SK-N-MC (cell line): ENCODE measurements at regions not wholly inside any gene's neighbourhood (a gene's known extent, or its start where the extent isn't known, plus 50 kb on each side); places are given as distances from the start of the nearest gene placed in this dataset.

Experiments
- DNase-seq: peaks from one replicate; pipeline ENCODE4 v3.0.0-alpha.2; 2011; ENCODE audit warnings: low read depth, low spot score
- H3K27ac ChIP-seq: fragments of 200-600 bp; sonication (generic); 2 replicates; pipeline ENCODE4 v1.5.1; 2016; ENCODE audit warnings: mixed run types
- H3K36me3 ChIP-seq: fragments of 200-600 bp; sonication (generic); 2 replicates; pipeline ENCODE4 v1.6.1; 2017; ENCODE audit warnings: antibody characterized with exemption, low read length, mixed read lengths; ENCODE audit not compliant: insufficient read depth
- H3K4me3 ChIP-seq: fragments of 200-600 bp; sonication (generic); 2 replicates; pipeline ENCODE4 v1.5.1; 2016
- H3K9ac ChIP-seq: fragments of 200-600 bp; sonication (generic); 2 replicates; pipeline ENCODE4 v1.8.0; 2017; ENCODE audit warnings: mixed run types, mixed read lengths; ENCODE audit not compliant: insufficient read length
- H3K9me3 ChIP-seq: fragments of 200-600 bp; sonication (generic); 2 replicates; pipeline ENCODE4 v1.6.1; 2017; ENCODE audit warnings: low read depth, mild to moderate bottlenecking, antibody characterized with exemption, low read length, moderate library complexity, mixed read lengths
- EZH2 ChIP-seq: fragments of 200-600 bp; sonication (generic); IDR thresholded peaks from one replicate; pipeline ENCODE4 v1.6.1; 2017; ENCODE audit warnings: antibody characterized with exemption
- FOXP2 ChIP-seq: optimal IDR thresholded peaks from 2 replicates; pipeline ENCODE3; 2011; ENCODE audit warnings: mild to moderate bottlenecking, moderate library complexity; ENCODE audit not compliant: insufficient read depth; ENCODE audit errors: extremely low read length, control extremely low read depth
- POLR2AphosphoS5 ChIP-seq: IDR thresholded peaks from 2 replicates; pipeline ENCODE4 v1.6.1; 2012; ENCODE audit warnings: mild to moderate bottlenecking, low read depth, low read length, borderline replicate concordance

- H3K9ac ChIP-seq: no peak overlapping the region
- H3K36me3 ChIP-seq: no peaks in the 10 kb centered on the region
- no peaks in the 10 kb centered on the region for H3K9me3 ChIP-seq
- H3K4me3 ChIP-seq: no peak overlapping the region
- H3K27ac ChIP-seq: no peak overlapping the region
- TF ChIP-seq FOXP2 (no peak), EZH2 (no peak), POLR2AphosphoS5 (no peak)
- DNase-seq: no peak
These were observed 215.8 kb upstream of the DTNA start for GRCh38 chr18:34494359-34494696.

- no peak overlapping the region for H3K9ac ChIP-seq
- H3K36me3 ChIP-seq: no peaks in the 10 kb centered on the region
- DNase-seq: no peak
- no peaks in the 10 kb centered on the region for H3K9me3 ChIP-seq
- no peak overlapping the region for H3K4me3 ChIP-seq
- TF ChIP-seq FOXP2 (no peak), POLR2AphosphoS5 (no peak), EZH2 (no peak)
- no peak overlapping the region for H3K27ac ChIP-seq
These were observed 214.6 kb upstream of the DTNA start for GRCh38 chr18:34495506-34495905.

DNA sequence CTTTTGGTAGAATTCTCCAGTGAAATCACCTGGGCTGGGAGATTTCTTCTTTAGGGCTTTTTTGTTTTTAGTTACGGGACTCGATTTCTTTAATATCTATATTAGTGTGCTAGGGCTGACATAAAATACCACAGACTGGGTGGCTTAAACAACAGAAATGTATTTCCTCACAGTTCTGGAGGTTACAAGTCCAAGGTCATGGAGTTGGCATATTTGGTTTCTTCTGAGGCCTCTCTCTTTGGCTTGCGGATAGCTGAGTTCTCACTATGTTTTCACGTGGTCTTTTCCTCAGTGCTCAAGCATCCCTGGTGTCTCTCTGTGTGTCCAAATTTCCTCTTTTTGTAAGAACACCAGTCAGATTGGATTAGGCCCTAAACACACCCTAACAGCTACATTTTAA lies 208.5 kb upstream of the DTNA start:
- DNase-seq: no peak
- no peak for TF ChIP-seq POLR2AphosphoS5
- no peak for TF ChIP-seq FOXP2
- no peak for TF ChIP-seq EZH2
- H3K9me3 ChIP-seq: no peaks in the 10 kb centered on the region
- no peaks in the 10 kb centered on the region for H3K36me3 ChIP-seq
- H3K27ac ChIP-seq: no peak overlapping the region
- no peak overlapping the region for H3K9ac ChIP-seq
- H3K4me3 ChIP-seq: no peak overlapping the region

DNA sequence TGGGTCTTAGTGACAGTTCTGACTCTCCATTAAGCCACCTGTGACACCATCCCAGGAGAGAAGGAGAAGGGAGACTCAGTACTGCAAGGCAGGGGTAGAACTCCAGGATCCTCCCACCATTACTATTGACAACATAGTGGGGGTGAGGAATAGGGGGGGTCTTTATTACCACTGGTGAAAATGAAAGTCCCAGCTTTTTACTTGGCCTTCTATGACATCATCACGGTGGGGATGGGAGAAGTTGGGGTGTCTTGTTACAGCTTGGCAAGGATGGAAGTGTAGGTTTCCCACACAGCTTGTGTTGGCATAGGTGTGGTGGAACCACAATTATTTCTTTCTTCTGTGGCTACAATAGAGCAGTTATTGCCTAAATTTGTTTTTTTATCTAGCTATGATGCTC lies 203.9 kb upstream of the DTNA start:
- no peak for DNase-seq
- H3K9ac ChIP-seq: no peak overlapping the region
- no peaks in the 10 kb centered on the region for H3K36me3 ChIP-seq
- no peaks in the 10 kb centered on the region for H3K9me3 ChIP-seq
- H3K27ac ChIP-seq: no peak overlapping the region
- TF ChIP-seq POLR2AphosphoS5 (no peak), FOXP2 (no peak), EZH2 (no peak)
- no peak overlapping the region for H3K4me3 ChIP-seq

GRCh38 chr18:34509163-34509562 lies 200.9 kb upstream of the DTNA start:
- H3K4me3 ChIP-seq: no peak overlapping the region
- TF ChIP-seq FOXP2: no peak
- TF ChIP-seq EZH2: no peak
- TF ChIP-seq POLR2AphosphoS5: no peak

GRCh38 chr18:34509879-34510586 lies 200.1 kb upstream of the DTNA start:
- H3K4me3 ChIP-seq: no peak overlapping the region
- TF ChIP-seq EZH2: no peak
- no peak for TF ChIP-seq FOXP2
- no peak for TF ChIP-seq POLR2AphosphoS5
- DNase-seq: no peak
- no peaks in the 10 kb centered on the region for H3K36me3 ChIP-seq
- no peak overlapping the region for H3K27ac ChIP-seq
- no peak overlapping the region for H3K9ac ChIP-seq
- H3K9me3 ChIP-seq: no peaks in the 10 kb centered on the region

More at GRCh38 chr18:34509163-34509562, 200.9 kb upstream of the DTNA start:
- DNase-seq: no peak
- no peak overlapping the region for H3K9ac ChIP-seq
- no peaks in the 10 kb centered on the region for H3K9me3 ChIP-seq
- H3K36me3 ChIP-seq: no peaks in the 10 kb centered on the region
- no peak overlapping the region for H3K27ac ChIP-seq

DNA sequence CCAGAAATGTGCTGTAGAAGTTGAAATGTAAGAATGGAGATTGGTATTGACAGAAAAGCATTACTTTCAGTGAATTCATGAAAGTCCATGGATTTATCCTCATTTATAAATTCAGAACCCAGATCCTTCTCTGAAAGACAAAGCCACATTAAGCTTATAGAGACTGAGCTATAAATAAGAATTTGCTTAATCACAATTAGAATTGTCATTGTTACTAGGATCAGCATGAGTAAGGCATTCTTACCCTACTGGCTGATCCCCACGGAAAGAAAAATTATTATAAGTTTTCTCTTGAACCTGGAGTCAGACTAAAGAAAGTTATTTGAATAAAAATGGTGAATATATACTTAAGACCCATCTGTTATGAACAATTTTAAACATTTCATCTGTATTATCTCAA lies 199.2 kb upstream of the DTNA start:
- Histone ChIP-seq H3K4me3 (no peak overlapping the region), H3K9me3 (no peaks in the 10 kb centered on the region), H3K27ac (no peak overlapping the region), H3K36me3 (no peaks in the 10 kb centered on the region), H3K9ac (no peak overlapping the region)
- no peak for DNase-seq
- TF ChIP-seq FOXP2 (no peak), EZH2 (no peak)

GRCh38 chr18:34511435-34511834 lies 198.7 kb upstream of the DTNA start:
- Histone ChIP-seq H3K27ac (no peak overlapping the region), H3K4me3 (no peak overlapping the region), H3K36me3 (no peaks in the 10 kb centered on the region), H3K9me3 (no peaks in the 10 kb centered on the region), H3K9ac (no peak overlapping the region)
- TF ChIP-seq FOXP2 (no peak), POLR2AphosphoS5 (no peak), EZH2 (no peak)
- DNase-seq: no peak

DNA sequence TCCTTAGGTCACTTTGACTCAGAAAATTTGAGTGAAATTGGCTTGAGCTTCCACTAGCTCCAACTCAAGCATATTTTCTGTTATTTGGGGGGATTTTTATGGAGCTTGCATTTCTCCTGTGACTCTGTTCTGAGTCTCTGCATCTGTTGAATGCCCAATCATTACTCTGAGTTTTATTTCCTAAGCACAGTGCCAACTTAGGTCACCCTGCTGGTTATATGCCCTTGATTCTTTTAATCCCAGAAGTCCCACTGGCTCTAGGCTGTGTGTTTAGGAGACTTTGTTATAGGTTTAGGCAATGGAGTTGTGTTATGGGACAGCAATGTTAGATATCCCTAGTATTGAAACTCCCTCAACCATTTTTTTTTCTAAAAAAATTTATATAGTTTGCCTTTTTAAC lies 198.2 kb upstream of the DTNA start:
- no peak overlapping the region for H3K9ac ChIP-seq
- TF ChIP-seq FOXP2 (no peak), POLR2AphosphoS5 (no peak), EZH2 (no peak)
- no peaks in the 10 kb centered on the region for H3K36me3 ChIP-seq
- no peaks in the 10 kb centered on the region for H3K9me3 ChIP-seq
- DNase-seq: no peak
- no peak overlapping the region for H3K4me3 ChIP-seq
- no peak overlapping the region for H3K27ac ChIP-seq
